ENCODE measurements at regions not wholly inside any gene's neighbourhood (a gene's known extent, or its start where the extent isn't known, plus 50 kb on each side); places are given as distances from the start of the nearest gene placed in this dataset.
A peak's percentile ranks its signal among the peaks of the same experiment; 100 is the strongest.

- no peak overlapping the region for H3K9ac ChIP-seq (ENCODE audit: control insufficient read depth, extremely low read depth, insufficient read depth, low read length)
- dilution Hi-C loops (cut with MboI; ENCODE audit: extremely low pct_ligation_motif_present, low sequenced_read_pairs), result no loop called here
- no peaks in the 10 kb centered on the region for H3K9me1 ChIP-seq (ENCODE audit: control insufficient read depth, extremely low read depth, insufficient read depth, low read length)
Observed at GRCh38 chr2:163812926-163813520, 77.2 kb upstream of the FIGN start.

GRCh38 chr2:163808406-163808805, 72.6 kb upstream of the FIGN start:
- no peaks in the 10 kb centered on the region for H3K79me2 ChIP-seq (ENCODE audit: control insufficient read depth, insufficient read depth, low read length)
- H3K27me3 ChIP-seq (ENCODE audit: control insufficient read depth, extremely low read depth, insufficient read depth, low read length), result no peaks in the 10 kb centered on the region
- no peaks in the 10 kb centered on the region for H3K36me3 ChIP-seq (ENCODE audit: control insufficient read depth in 2 of 2, extremely low read depth in 1 of 2, insufficient read depth in 2 of 2, low read length in 2 of 2)
- no peaks in the 10 kb centered on the region for H3K9me3 ChIP-seq (ENCODE audit: control insufficient read depth, low read depth, low read length)
- no peaks in the 10 kb centered on the region for H4K20me1 ChIP-seq (ENCODE audit: control insufficient read depth, extremely low read depth, insufficient read depth, low read length)
- no peak overlapping the region for H3K27ac ChIP-seq (ENCODE audit: control insufficient read depth, insufficient read depth, low read length)
- H3K9ac ChIP-seq (ENCODE audit: control insufficient read depth, extremely low read depth, insufficient read depth, low read length), result no peak overlapping the region
- no peak overlapping the region for H2AFZ ChIP-seq (ENCODE audit: control insufficient read depth, low read length)
- TF ChIP-seq EZH2 (IDR thresholded peaks at IDR 0.05; ENCODE audit: low read length) (no peak), CTCF (optimal IDR thresholded peaks at IDR 0.05 in 1 of 3, IDR thresholded peaks at IDR 0.05 in 1 of 3, conservative IDR thresholded peaks at IDR 0.05 in 1 of 3; ENCODE audit: extremely low read depth in 1 of 3, insufficient read depth in 2 of 3, low read length in 3 of 3) (no peak)
- H3K4me1 ChIP-seq (ENCODE audit: control insufficient read depth, extremely low read depth, insufficient read depth, low read length), result no peaks in the 10 kb centered on the region
- FAIRE-seq, result no peak
- DNase-seq (ENCODE audit: low read depth, low spot score), result no peak
- no peak overlapping the region for H3K4me2 ChIP-seq (ENCODE audit: control insufficient read depth, extremely low read depth, insufficient read depth, low read depth, low read length)
- H3K9me1 ChIP-seq (ENCODE audit: control insufficient read depth, extremely low read depth, insufficient read depth, low read length), result no peaks in the 10 kb centered on the region
- no peak overlapping the region for H3K4me3 ChIP-seq (ENCODE audit: control insufficient read depth in 2 of 3, extremely low read depth in 1 of 3, insufficient read depth in 2 of 3, low read depth in 1 of 3, low read length in 3 of 3)
- dilution Hi-C loops (cut with MboI; ENCODE audit: extremely low pct_ligation_motif_present, low sequenced_read_pairs), result no loop called here

More at GRCh38 chr2:163812926-163813520, 77.2 kb upstream of the FIGN start:
- TF ChIP-seq EZH2 (IDR thresholded peaks at IDR 0.05; ENCODE audit: low read length) (no peak), CTCF (optimal IDR thresholded peaks at IDR 0.05 in 1 of 3, IDR thresholded peaks at IDR 0.05 in 1 of 3, conservative IDR thresholded peaks at IDR 0.05 in 1 of 3; ENCODE audit: extremely low read depth in 1 of 3, insufficient read depth in 2 of 3, low read length in 3 of 3) (no peak)
- Histone ChIP-seq H2AFZ (ENCODE audit: control insufficient read depth, low read length) (peak overlapping the region; percentile 33), H3K4me3 (ENCODE audit: control insufficient read depth in 2 of 3, extremely low read depth in 1 of 3, insufficient read depth in 2 of 3, low read depth in 1 of 3, low read length in 3 of 3) (no peak overlapping the region), H3K27me3 (ENCODE audit: control insufficient read depth, extremely low read depth, insufficient read depth, low read length) (no peaks in the 10 kb centered on the region), H3K4me2 (ENCODE audit: control insufficient read depth, extremely low read depth, insufficient read depth, low read depth, low read length) (no peak overlapping the region), H3K36me3 (ENCODE audit: control insufficient read depth in 2 of 2, extremely low read depth in 1 of 2, insufficient read depth in 2 of 2, low read length in 2 of 2) (no peaks in the 10 kb centered on the region), H4K20me1 (ENCODE audit: control insufficient read depth, extremely low read depth, insufficient read depth, low read length) (no peaks in the 10 kb centered on the region), H3K9me3 (ENCODE audit: control insufficient read depth, low read depth, low read length) (peaks cover 1% of the 10 kb centered on the region), H3K4me1 (ENCODE audit: control insufficient read depth, extremely low read depth, insufficient read depth, low read length) (no peaks in the 10 kb centered on the region), H3K79me2 (ENCODE audit: control insufficient read depth, insufficient read depth, low read length) (no peaks in the 10 kb centered on the region), H3K27ac (ENCODE audit: control insufficient read depth, insufficient read depth, low read length) (no peak overlapping the region)
- DNase-seq (ENCODE audit: low read depth, low spot score), result no peak
- no peak for FAIRE-seq
